ENCODE measurements at regions not wholly inside any gene's neighbourhood (a gene's known extent, or its start where the extent isn't known, plus 50 kb on each side); places are given as distances from the start of the nearest gene placed in this dataset.

- H3K36me3 Mint-ChIP-seq, result no peaks in the 10 kb centered on the region
- ATAC-seq, result no peak
- H3K4me1 Mint-ChIP-seq, result no peaks in the 10 kb centered on the region
- H3K27ac Mint-ChIP-seq, result no peak overlapping the region
- H3K27me3 Mint-ChIP-seq, result no peaks in the 10 kb centered on the region
- H3K4me3 Mint-ChIP-seq, result no peak overlapping the region
- no peaks in the 10 kb centered on the region for H3K9me3 Mint-ChIP-seq
These were observed 268.0 kb upstream of the SEMA3D start for GRCh38 chr7:85454904-85455303.

GRCh38 chr7:85452674-85453073 is 265.8 kb upstream of the SEMA3D start:
- no peaks in the 10 kb centered on the region for H3K36me3 Mint-ChIP-seq
- no peaks in the 10 kb centered on the region for H3K27me3 Mint-ChIP-seq
- ATAC-seq, result no peak
- no peaks in the 10 kb centered on the region for H3K9me3 Mint-ChIP-seq
- H3K4me3 Mint-ChIP-seq, result no peak overlapping the region
- H3K4me1 Mint-ChIP-seq, result no peaks in the 10 kb centered on the region
- no peak overlapping the region for H3K27ac Mint-ChIP-seq

DNA sequence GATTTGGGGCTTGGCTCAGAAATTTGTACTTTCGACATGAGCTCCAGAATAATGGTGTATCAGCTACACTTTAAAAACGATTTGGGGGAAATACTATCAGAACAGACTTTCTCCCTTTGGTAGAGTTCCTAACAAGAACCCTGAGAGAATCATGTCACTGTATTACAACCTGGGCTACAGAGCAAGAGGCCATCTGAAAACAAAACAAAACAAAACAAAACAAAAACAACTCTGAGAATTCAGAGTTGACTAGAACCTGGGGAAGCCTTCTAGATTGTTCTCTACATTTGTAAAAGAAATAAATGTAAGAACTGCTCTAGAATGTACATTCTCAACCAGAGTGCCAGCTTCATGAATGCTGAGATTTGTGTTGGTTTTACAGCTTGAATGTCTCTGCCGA is 262.6 kb upstream of the SEMA3D start:
- Mint-ChIP-seq H3K4me1 (no peaks in the 10 kb centered on the region), H3K27ac (no peak overlapping the region), H3K36me3 (no peaks in the 10 kb centered on the region), H3K4me3 (no peak overlapping the region), H3K9me3 (no peaks in the 10 kb centered on the region), H3K27me3 (no peaks in the 10 kb centered on the region)
- ATAC-seq, result no peak

DNA sequence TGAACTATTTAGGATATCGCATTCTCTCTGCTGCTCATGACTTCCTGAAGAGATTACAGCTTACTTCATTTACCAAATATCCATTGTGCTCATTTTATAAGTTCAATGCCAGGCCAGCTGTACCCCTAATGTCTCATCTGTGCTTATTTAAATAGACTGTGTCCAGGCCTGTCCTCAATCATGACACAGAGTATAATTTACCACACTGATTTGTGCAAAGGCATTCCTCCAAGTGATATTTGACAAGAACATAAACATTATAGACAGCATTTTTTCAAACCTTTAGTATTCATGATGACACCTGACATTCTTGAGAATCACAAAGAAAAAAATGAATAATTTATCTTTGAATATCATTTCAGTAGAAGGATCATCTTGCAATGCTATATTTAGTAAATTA is 260.1 kb upstream of the SEMA3D start:
- H3K36me3 Mint-ChIP-seq, result no peaks in the 10 kb centered on the region
- H3K27ac Mint-ChIP-seq, result no peak overlapping the region
- ATAC-seq, result no peak
- H3K27me3 Mint-ChIP-seq, result no peaks in the 10 kb centered on the region
- H3K4me3 Mint-ChIP-seq, result no peak overlapping the region
- no peaks in the 10 kb centered on the region for H3K9me3 Mint-ChIP-seq
- H3K4me1 Mint-ChIP-seq, result no peaks in the 10 kb centered on the region

GRCh38 chr7:85426487-85426960 is 239.7 kb upstream of the SEMA3D start:
- no peak overlapping the region for H3K27ac Mint-ChIP-seq
- peaks cover 9% of the 10 kb centered on the region for H3K9me3 Mint-ChIP-seq
- ATAC-seq, result no peak
- H3K27me3 Mint-ChIP-seq, result no peaks in the 10 kb centered on the region
- H3K4me3 Mint-ChIP-seq, result no peak overlapping the region
- H3K36me3 Mint-ChIP-seq, result no peaks in the 10 kb centered on the region
- H3K4me1 Mint-ChIP-seq, result no peaks in the 10 kb centered on the region

DNA sequence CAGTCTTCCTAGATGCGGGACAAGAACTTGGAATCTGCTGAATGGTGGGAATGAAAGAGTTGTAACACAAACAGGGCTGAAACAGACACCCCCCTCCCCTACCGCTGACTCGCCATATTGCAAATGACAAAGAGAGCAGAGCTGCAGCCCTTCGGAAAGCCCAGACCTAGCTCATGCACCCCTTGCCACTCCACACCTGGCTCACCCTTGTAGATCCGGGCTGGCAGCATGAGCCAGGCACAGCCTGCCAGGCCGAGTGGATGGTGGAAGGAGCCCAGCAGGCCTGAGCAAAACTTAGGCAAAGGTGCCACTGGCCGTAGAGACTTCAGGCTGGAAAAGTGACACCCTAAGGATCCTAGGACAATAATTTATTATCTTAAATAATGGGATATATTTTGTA is 237.4 kb upstream of the SEMA3D start:
- Mint-ChIP-seq H3K9me3 (peaks cover 4% of the 10 kb centered on the region), H3K27ac (no peak overlapping the region), H3K4me3 (no peak overlapping the region), H3K36me3 (no peaks in the 10 kb centered on the region), H3K27me3 (no peaks in the 10 kb centered on the region), H3K4me1 (no peaks in the 10 kb centered on the region)
- ATAC-seq, result no peak

DNA sequence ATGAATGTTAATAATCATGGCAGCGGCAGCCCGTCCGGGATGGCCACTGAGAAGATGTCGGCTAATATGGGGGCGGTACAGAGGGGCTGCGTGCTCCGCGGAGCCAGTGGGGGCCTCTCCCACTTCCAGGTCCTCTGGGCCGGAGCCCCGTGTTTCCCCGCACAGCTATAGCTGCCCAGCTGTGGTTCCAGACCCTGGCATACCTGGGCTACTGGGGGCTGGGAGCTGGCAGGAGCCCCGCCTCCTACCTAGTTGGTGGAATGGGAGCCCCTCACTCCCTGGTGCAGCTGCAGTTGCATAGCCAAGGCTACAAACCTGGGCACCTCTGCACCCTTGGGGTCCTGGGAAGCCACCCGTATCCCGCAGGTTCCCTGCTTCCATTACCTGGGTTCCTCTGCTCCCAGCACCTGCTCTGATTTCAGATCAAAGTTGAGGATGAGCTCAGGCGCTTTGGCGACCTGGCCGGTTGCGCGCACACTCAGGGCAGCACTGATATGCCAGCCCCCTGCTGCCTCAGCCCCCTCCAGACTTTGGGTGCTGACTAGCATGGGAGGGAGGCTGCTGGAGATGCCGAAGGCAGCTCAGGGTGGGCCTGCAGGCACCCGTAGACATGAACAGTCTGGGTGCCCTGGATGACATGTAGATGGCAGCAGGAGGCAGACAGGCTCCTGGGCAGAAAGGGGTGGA is 236.5 kb upstream of the SEMA3D start:
- no peak overlapping the region for H3K27ac Mint-ChIP-seq
- no peaks in the 10 kb centered on the region for H3K36me3 Mint-ChIP-seq
- peaks cover 1% of the 10 kb centered on the region for H3K9me3 Mint-ChIP-seq
- peak; percentile 24 for ATAC-seq
- H3K27me3 Mint-ChIP-seq, result no peaks in the 10 kb centered on the region
- no peak overlapping the region for H3K4me3 Mint-ChIP-seq
- no peaks in the 10 kb centered on the region for H3K4me1 Mint-ChIP-seq

GRCh38 chr7:85415743-85416142 is 228.9 kb upstream of the SEMA3D start:
- no peaks in the 10 kb centered on the region for H3K4me1 Mint-ChIP-seq
- no peak overlapping the region for H3K4me3 Mint-ChIP-seq
- no peaks in the 10 kb centered on the region for H3K36me3 Mint-ChIP-seq
- no peak overlapping the region for H3K27ac Mint-ChIP-seq
- ATAC-seq, result no peak
- H3K9me3 Mint-ChIP-seq, result no peaks in the 10 kb centered on the region
- H3K27me3 Mint-ChIP-seq, result no peaks in the 10 kb centered on the region

- H3K4me3 Mint-ChIP-seq, result no peak overlapping the region
- no peaks in the 10 kb centered on the region for H3K27me3 Mint-ChIP-seq
- no peaks in the 10 kb centered on the region for H3K9me3 Mint-ChIP-seq
- no peak for ATAC-seq
- no peaks in the 10 kb centered on the region for H3K36me3 Mint-ChIP-seq
- no peaks in the 10 kb centered on the region for H3K4me1 Mint-ChIP-seq
- H3K27ac Mint-ChIP-seq, result no peak overlapping the region
These were observed 226.9 kb upstream of the SEMA3D start for GRCh38 chr7:85413718-85414117.

DNA sequence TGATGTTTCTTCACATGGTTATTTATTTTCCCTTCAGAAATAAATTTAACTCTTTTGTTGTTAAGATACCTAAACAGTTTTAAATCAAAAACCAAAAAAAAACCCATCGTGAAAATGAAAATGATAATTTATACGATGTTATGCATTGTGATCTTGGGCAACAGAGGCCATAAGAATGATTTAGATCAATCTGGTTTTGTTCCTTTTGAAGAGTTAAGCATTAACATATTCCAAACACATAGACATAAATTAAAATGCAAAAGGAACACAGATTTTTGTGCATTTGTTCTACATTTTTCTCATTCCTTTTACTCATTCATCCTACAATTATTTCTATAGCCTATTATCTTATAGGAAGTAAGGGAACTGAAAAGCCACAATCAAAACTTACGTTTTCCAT is 226.1 kb upstream of the SEMA3D start:
- ATAC-seq, result no peak
- H3K4me3 Mint-ChIP-seq, result no peak overlapping the region
- H3K27me3 Mint-ChIP-seq, result no peaks in the 10 kb centered on the region
- no peaks in the 10 kb centered on the region for H3K36me3 Mint-ChIP-seq
- H3K9me3 Mint-ChIP-seq, result no peaks in the 10 kb centered on the region
- H3K27ac Mint-ChIP-seq, result no peak overlapping the region
- no peaks in the 10 kb centered on the region for H3K4me1 Mint-ChIP-seq

GRCh38 chr7:85407391-85407790 is 220.5 kb upstream of the SEMA3D start:
- no peak overlapping the region for H3K27ac Mint-ChIP-seq

DNA sequence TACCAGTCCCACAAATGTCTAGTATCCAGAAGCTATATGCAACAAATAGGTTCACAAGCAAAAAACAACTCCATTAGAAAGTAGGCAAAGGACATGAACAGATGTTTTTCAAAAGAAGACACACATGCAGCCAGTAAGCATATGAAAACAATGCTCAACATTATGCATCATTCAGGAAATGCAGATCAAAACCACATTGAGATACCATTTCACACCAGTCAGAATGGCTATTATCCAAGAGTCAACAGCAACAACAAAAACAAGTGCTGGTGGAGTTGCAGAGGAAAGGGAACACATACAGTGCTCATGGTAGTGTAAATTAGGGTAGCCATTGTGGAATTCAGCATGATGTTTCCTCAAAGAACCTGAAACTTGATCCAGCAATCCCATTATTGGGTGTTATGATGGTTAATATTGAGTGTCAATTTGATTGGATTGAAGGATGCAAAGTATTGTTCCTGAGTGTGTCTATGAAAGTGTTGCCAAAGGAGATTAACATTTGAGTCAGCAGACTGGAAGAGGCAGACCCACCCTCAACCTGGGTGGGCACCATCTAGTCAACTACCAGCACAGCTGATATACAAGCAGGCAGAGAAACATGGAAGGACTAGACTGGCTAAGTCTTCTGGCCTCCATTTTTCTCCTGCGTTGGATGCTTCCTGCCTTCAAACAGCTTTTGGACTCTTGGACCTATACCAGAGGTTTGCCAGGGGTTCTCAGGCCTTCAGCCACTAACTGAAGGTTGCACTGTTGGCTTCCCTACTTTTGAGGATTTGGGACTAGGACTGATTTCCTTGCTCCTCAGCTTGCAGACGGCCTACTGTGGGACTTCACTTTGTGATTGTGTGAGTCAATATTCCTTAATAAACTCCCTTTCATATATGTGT is 218.4 kb upstream of the SEMA3D start:
- Mint-ChIP-seq H3K36me3 (no peaks in the 10 kb centered on the region), H3K27me3 (no peaks in the 10 kb centered on the region), H3K9me3 (no peaks in the 10 kb centered on the region), H3K27ac (no peak overlapping the region), H3K4me1 (no peaks in the 10 kb centered on the region), H3K4me3 (no peak overlapping the region)
- ATAC-seq, result no peak

More at GRCh38 chr7:85407391-85407790, 220.5 kb upstream of the SEMA3D start:
- Mint-ChIP-seq H3K4me1 (no peaks in the 10 kb centered on the region), H3K27me3 (no peaks in the 10 kb centered on the region), H3K36me3 (no peaks in the 10 kb centered on the region), H3K9me3 (no peaks in the 10 kb centered on the region), H3K4me3 (no peak overlapping the region)
- ATAC-seq, result no peak

- H3K27ac Mint-ChIP-seq, result no peak overlapping the region
- H3K9me3 Mint-ChIP-seq, result peaks cover 4% of the 10 kb centered on the region
- no peaks in the 10 kb centered on the region for H3K4me1 Mint-ChIP-seq
- no peaks in the 10 kb centered on the region for H3K36me3 Mint-ChIP-seq
- no peak overlapping the region for H3K4me3 Mint-ChIP-seq
- no peaks in the 10 kb centered on the region for H3K27me3 Mint-ChIP-seq
- no peak for ATAC-seq
These were observed 209.8 kb upstream of the SEMA3D start for GRCh38 chr7:85396676-85397075.

- Mint-ChIP-seq H3K27ac (no peak overlapping the region), H3K27me3 (no peaks in the 10 kb centered on the region), H3K4me1 (no peaks in the 10 kb centered on the region), H3K4me3 (no peak overlapping the region), H3K36me3 (no peaks in the 10 kb centered on the region), H3K9me3 (peaks cover 4% of the 10 kb centered on the region)
- ATAC-seq, result no peak
These were observed 205.9 kb upstream of the SEMA3D start for GRCh38 chr7:85392789-85393188.

DNA sequence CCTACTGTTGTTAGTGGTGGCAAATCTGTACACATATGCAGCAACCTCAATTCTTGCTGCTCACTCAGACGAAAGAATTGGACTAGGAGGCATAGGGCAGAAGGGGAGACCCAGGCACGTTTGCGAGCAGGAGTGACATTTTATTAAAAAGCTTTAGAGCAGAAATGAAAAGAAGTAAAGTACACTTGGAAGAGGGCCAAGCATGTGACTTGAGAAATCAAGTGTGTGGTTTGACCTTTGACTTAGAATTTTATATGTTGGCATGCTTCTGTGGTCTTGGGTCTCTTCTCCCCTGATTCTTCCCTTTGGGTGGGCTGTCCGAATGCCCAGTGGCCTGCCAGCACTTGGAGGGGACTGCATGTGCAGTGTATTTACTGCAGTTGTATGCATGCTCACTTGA is 205.5 kb upstream of the SEMA3D start:
- Mint-ChIP-seq H3K27me3 (no peaks in the 10 kb centered on the region), H3K4me1 (no peaks in the 10 kb centered on the region), H3K9me3 (peaks cover 4% of the 10 kb centered on the region), H3K4me3 (no peak overlapping the region), H3K36me3 (no peaks in the 10 kb centered on the region), H3K27ac (no peak overlapping the region)
- ATAC-seq, result no peak

DNA sequence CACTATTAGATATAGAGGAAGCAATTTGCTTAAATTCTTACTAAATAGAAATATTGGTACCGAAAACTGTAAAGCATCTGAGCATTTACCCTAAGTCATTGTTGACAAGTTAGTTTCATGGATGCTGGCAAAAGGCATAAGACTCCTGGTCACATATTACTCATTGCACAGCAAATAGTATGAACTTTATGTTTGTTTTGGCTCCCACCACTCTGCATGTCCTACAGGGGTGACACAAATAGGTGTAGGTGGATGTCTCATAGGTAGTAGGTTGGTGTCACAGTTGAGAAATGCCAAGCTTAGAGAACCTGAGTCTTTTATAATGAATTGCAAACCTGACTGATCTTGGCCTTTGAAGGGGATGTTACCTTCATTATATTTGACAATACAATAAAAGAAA is 199.6 kb upstream of the SEMA3D start:
- Mint-ChIP-seq H3K4me3 (no peak overlapping the region), H3K9me3 (peaks cover 3% of the 10 kb centered on the region), H3K4me1 (no peaks in the 10 kb centered on the region), H3K27ac (no peak overlapping the region), H3K27me3 (no peaks in the 10 kb centered on the region), H3K36me3 (no peaks in the 10 kb centered on the region)
- no peak for ATAC-seq

Measured in stimulated activated memory B cell treated with anti-CD40 and anti-IgM and Interleukin-4, amounts not matched to agents 10 μg/mL and 1 μg/mL and 100 μg/mL, for 72 hours (primary cell).